CD4-positive, CD25-positive, alpha-beta regulatory T cell (primary cell): ENCODE measurements at regions not wholly inside any gene's neighbourhood (a gene's known extent, or its start where the extent isn't known, plus 50 kb on each side); places are given as distances from the start of the nearest gene placed in this dataset.

ENCODE experiments used
- ATAC-seq, 2 donors: fragments of 150-1000 bp; cut with Tn5 transposase; one replicate each; pipeline ENCODE4 v1.10.0; 2021; ENCODE audit warnings: low read depth in 2 of 2, moderate number of reproducible peaks in 2 of 2, moderate library complexity in 1 of 2
- DNase-seq, 3 donors: peaks; one replicate each; pipeline versions ENCODE4 v3.0.0 to v3.0.0-alpha.2; 2012 to 2022; ENCODE audit warnings: mixed read lengths in 1 of 3
- H3K27ac ChIP-seq: one replicate; pipeline ENCODE4 v1.7.0; 2013; ENCODE audit warnings: mild to moderate bottlenecking, low read length; ENCODE audit not compliant: insufficient read depth, poor library complexity, severe bottlenecking
- H3K27me3 ChIP-seq: one replicate; pipeline ENCODE4 v1.7.0; 2013; ENCODE audit warnings: low read length; ENCODE audit not compliant: control insufficient read depth, insufficient read depth
- H3K36me3 ChIP-seq: one replicate; pipeline ENCODE4 v1.7.0; 2013; ENCODE audit warnings: mild to moderate bottlenecking, low read length, moderate library complexity; ENCODE audit not compliant: control insufficient read depth, insufficient read depth
- H3K4me1 ChIP-seq: 2 replicates; pipeline ENCODE4 v1.7.0; 2013; ENCODE audit warnings: mild to moderate bottlenecking, low read length; ENCODE audit not compliant: insufficient read depth, control insufficient read depth, poor library complexity, severe bottlenecking
- H3K4me3 ChIP-seq: one replicate; pipeline ENCODE4 v1.7.0; 2013; ENCODE audit warnings: low read depth, mild to moderate bottlenecking, low read length, moderate library complexity
- H3K9me3 ChIP-seq, 2 experiments: 1 replicate in 1 of 2; 2 replicates in 1 of 2; pipeline ENCODE4 v1.7.0; 2013; ENCODE audit warnings: low read length in 2 of 2, mild to moderate bottlenecking in 1 of 2, moderate library complexity in 1 of 2; ENCODE audit not compliant: control insufficient read depth in 2 of 2
- H3K27ac Mint-ChIP-seq, 3 donors: one replicate each; pipeline ENCODE4 v1.8.0; 2020 to 2022; ENCODE audit warnings: mild to moderate bottlenecking in 3 of 3, mixed read lengths in 3 of 3, moderate library complexity in 2 of 3
- H3K27me3 Mint-ChIP-seq: one replicate; pipeline ENCODE4 v1.8.0; 2022; ENCODE audit warnings: mild to moderate bottlenecking, mixed read lengths
- H3K36me3 Mint-ChIP-seq: one replicate; pipeline ENCODE4 v1.8.0; 2020; ENCODE audit warnings: mixed read lengths
- H3K4me1 Mint-ChIP-seq, 4 donors: one replicate each; pipeline ENCODE4 v1.8.0; 2020 to 2022; ENCODE audit warnings: mixed read lengths in 4 of 4, mild to moderate bottlenecking in 1 of 4
- H3K4me3 Mint-ChIP-seq, 4 donors: one replicate each; pipeline ENCODE4 v1.8.0; 2020 to 2022; ENCODE audit warnings: mild to moderate bottlenecking in 4 of 4, mixed read lengths in 4 of 4, moderate library complexity in 3 of 4
- H3K9me3 Mint-ChIP-seq, 7 donors: one replicate each; pipeline ENCODE4 v1.8.0; 2020 to 2022; ENCODE audit warnings: mixed read lengths in 7 of 7, mild to moderate bottlenecking in 3 of 7, moderate library complexity in 2 of 7

- no peaks in the 10 kb centered on the region for H3K9me3 ChIP-seq
- no peaks in the 10 kb centered on the region for H3K4me1 ChIP-seq
- no peak overlapping the region for H3K27ac Mint-ChIP-seq
- no peak overlapping the region for H3K4me3 ChIP-seq
- H3K27me3 ChIP-seq, result no peaks in the 10 kb centered on the region
- DNase-seq (no peak), ATAC-seq (no peak)
- H3K9me3 Mint-ChIP-seq, result peaks cover 0 to 9% (median 6%) of the 10 kb centered on the region in 7 donors
- no peaks in the 10 kb centered on the region for H3K27me3 Mint-ChIP-seq
- no peak overlapping the region for H3K4me3 Mint-ChIP-seq
- no peak overlapping the region for H3K27ac ChIP-seq
- H3K4me1 Mint-ChIP-seq, result peaks cover 0 to 4% (median 0%) of the 10 kb centered on the region in 4 donors
- H3K36me3 ChIP-seq, result no peaks in the 10 kb centered on the region
- no peaks in the 10 kb centered on the region for H3K36me3 Mint-ChIP-seq
These were observed 74.3 kb downstream of the SLC25A15 start for GRCh38 chr13:40863723-40864122.

GRCh38 chr13:40874138-40874779 lies 84.8 kb downstream of the SLC25A15 start:
- H3K27me3 Mint-ChIP-seq, result no peaks in the 10 kb centered on the region
- Histone ChIP-seq H3K27ac (no peak overlapping the region), H3K4me3 (no peak overlapping the region), H3K36me3 (peaks cover 43% of the 10 kb centered on the region), H3K27me3 (no peaks in the 10 kb centered on the region), H3K4me1 (no peaks in the 10 kb centered on the region), H3K9me3 (peaks cover 56 to 71% of the 10 kb centered on the region in 2 experiments)
- H3K4me1 Mint-ChIP-seq, result no peaks in the 10 kb centered on the region
- H3K9me3 Mint-ChIP-seq, result peaks cover 0 to 64% (median 39%) of the 10 kb centered on the region in 7 donors
- H3K27ac Mint-ChIP-seq, result no peak overlapping the region
- no peak for ATAC-seq
- peak in 2 of 3 donors; percentile 8 to 11 for DNase-seq
- H3K36me3 Mint-ChIP-seq, result peaks cover 57% of the 10 kb centered on the region
- H3K4me3 Mint-ChIP-seq, result peak overlapping the region in 1 of 4 donors; percentile 13

- no peaks in the 10 kb centered on the region for H3K4me1 Mint-ChIP-seq
- H3K27ac Mint-ChIP-seq, result no peak overlapping the region
- Histone ChIP-seq H3K4me1 (no peaks in the 10 kb centered on the region), H3K4me3 (no peak overlapping the region), H3K9me3 (peaks cover 56 to 74% of the 10 kb centered on the region in 2 experiments), H3K36me3 (peaks cover 47% of the 10 kb centered on the region), H3K27me3 (no peaks in the 10 kb centered on the region), H3K27ac (no peak overlapping the region)
- peaks cover 65% of the 10 kb centered on the region for H3K36me3 Mint-ChIP-seq
- no peaks in the 10 kb centered on the region for H3K27me3 Mint-ChIP-seq
- no peak for ATAC-seq
- no peak overlapping the region for H3K4me3 Mint-ChIP-seq
- peaks cover 0 to 69% (median 45%) of the 10 kb centered on the region in 7 donors for H3K9me3 Mint-ChIP-seq
- no peak for DNase-seq
These were observed 85.6 kb downstream of the SLC25A15 start for GRCh38 chr13:40875044-40875443.

- H3K36me3 Mint-ChIP-seq, result peaks cover 66% of the 10 kb centered on the region
- peaks cover 50% of the 10 kb centered on the region for H3K36me3 ChIP-seq
These were observed 86.2 kb downstream of the SLC25A15 start for GRCh38 chr13:40875583-40875982.

GRCh38 chr13:40876020-40876738 lies 86.8 kb downstream of the SLC25A15 start:
- Histone ChIP-seq H3K4me1 (no peaks in the 10 kb centered on the region), H3K27me3 (no peaks in the 10 kb centered on the region), H3K9me3 (peaks cover 55 to 79% of the 10 kb centered on the region in 2 experiments), H3K36me3 (peaks cover 53% of the 10 kb centered on the region), H3K27ac (no peak overlapping the region), H3K4me3 (no peak overlapping the region)
- Mint-ChIP-seq H3K4me1 (peaks cover 0 to 9% (median 0%) of the 10 kb centered on the region in 4 donors), H3K27me3 (no peaks in the 10 kb centered on the region), H3K36me3 (peaks cover 71% of the 10 kb centered on the region), H3K9me3 (peaks cover 0 to 69% (median 43%) of the 10 kb centered on the region in 7 donors), H3K4me3 (no peak overlapping the region), H3K27ac (no peak overlapping the region)
- ATAC-seq, result no peak
- DNase-seq, result no peak

More at GRCh38 chr13:40875583-40875982, 86.2 kb downstream of the SLC25A15 start:
- Mint-ChIP-seq H3K4me3 (no peak overlapping the region), H3K9me3 (peaks cover 0 to 69% (median 45%) of the 10 kb centered on the region in 7 donors), H3K4me1 (peaks cover 0 to 3% (median 0%) of the 10 kb centered on the region in 4 donors), H3K27me3 (no peaks in the 10 kb centered on the region), H3K27ac (no peak overlapping the region)
- H3K4me1 ChIP-seq, result no peaks in the 10 kb centered on the region
- H3K9me3 ChIP-seq, result peaks cover 56 to 79% of the 10 kb centered on the region in 2 experiments
- H3K27ac ChIP-seq, result no peak overlapping the region
- ATAC-seq, result no peak
- no peak overlapping the region for H3K4me3 ChIP-seq
- H3K27me3 ChIP-seq, result no peaks in the 10 kb centered on the region
- no peak for DNase-seq

- Mint-ChIP-seq H3K4me3 (no peak overlapping the region), H3K27ac (no peak overlapping the region), H3K4me1 (peaks cover 4 to 27% (median 8%) of the 10 kb centered on the region in 4 donors), H3K36me3 (peaks cover 66% of the 10 kb centered on the region), H3K27me3 (no peaks in the 10 kb centered on the region), H3K9me3 (peaks cover 0 to 54% (median 29%) of the 10 kb centered on the region in 7 donors)
- ATAC-seq, result no peak
- H3K27me3 ChIP-seq, result no peaks in the 10 kb centered on the region
- H3K36me3 ChIP-seq, result peaks cover 46% of the 10 kb centered on the region
- peaks cover 37 to 61% of the 10 kb centered on the region in 2 experiments for H3K9me3 ChIP-seq
- H3K4me3 ChIP-seq, result no peak overlapping the region
- H3K4me1 ChIP-seq, result peaks cover 14% of the 10 kb centered on the region
- H3K27ac ChIP-seq, result no peak overlapping the region
- no peak for DNase-seq
These were observed 88.9 kb downstream of the SLC25A15 start for GRCh38 chr13:40878321-40878720.

- no peak overlapping the region for H3K27ac ChIP-seq
- H3K27me3 ChIP-seq, result no peaks in the 10 kb centered on the region
- no peak for ATAC-seq
- no peak overlapping the region for H3K27ac Mint-ChIP-seq
- H3K27me3 Mint-ChIP-seq, result no peaks in the 10 kb centered on the region
- peaks cover 36 to 56% of the 10 kb centered on the region in 2 experiments for H3K9me3 ChIP-seq
- peaks cover 0 to 49% (median 29%) of the 10 kb centered on the region in 7 donors for H3K9me3 Mint-ChIP-seq
- H3K4me1 Mint-ChIP-seq, result peaks cover 4 to 32% (median 8%) of the 10 kb centered on the region in 4 donors
- no peak overlapping the region for H3K4me3 Mint-ChIP-seq
- H3K4me1 ChIP-seq, result peaks cover 14% of the 10 kb centered on the region
- peaks cover 61% of the 10 kb centered on the region for H3K36me3 Mint-ChIP-seq
- H3K4me3 ChIP-seq, result no peak overlapping the region
- H3K36me3 ChIP-seq, result peaks cover 46% of the 10 kb centered on the region
- no peak for DNase-seq
These were observed 89.4 kb downstream of the SLC25A15 start for GRCh38 chr13:40878823-40879222.
